Mesothelial cell of epicardium (in vitro differentiated cells): ENCODE measurements at regions not wholly inside any gene's neighbourhood (a gene's known extent, or its start where the extent isn't known, plus 50 kb on each side); places are given as distances from the start of the nearest gene placed in this dataset.

Experiments used
- DNase-seq, 2 experiments: peaks; one replicate each; pipeline ENCODE4 v3.0.0; 2021; ENCODE audit warnings: low spot score in 2 of 2; ENCODE audit not compliant: unreplicated experiment in 2 of 2
- H3K27ac Mint-ChIP-seq: 2 replicates; pipeline ENCODE4 v1.8.0; 2021; ENCODE audit warnings: mixed read lengths
- H3K27me3 Mint-ChIP-seq: 2 replicates; pipeline ENCODE4 v1.8.0; 2021; ENCODE audit warnings: low read depth, mixed read lengths
- H3K36me3 Mint-ChIP-seq: 2 replicates; pipeline ENCODE4 v1.8.0; 2021; ENCODE audit warnings: mixed read lengths
- H3K4me1 Mint-ChIP-seq: 2 replicates; pipeline ENCODE4 v1.8.0; 2021; ENCODE audit warnings: mixed read lengths
- H3K4me3 Mint-ChIP-seq: 2 replicates; pipeline ENCODE4 v1.8.0; 2021; ENCODE audit warnings: mild to moderate bottlenecking, moderate library complexity, mixed read lengths
- H3K9me3 Mint-ChIP-seq: 2 replicates; pipeline ENCODE4 v1.8.0; 2021; ENCODE audit warnings: mixed read lengths
- CTCF ChIP-seq: fragments of 200-600 bp; sonication (generic); IDR thresholded peaks from one replicate; pipeline ENCODE4 v1.5.0; 2021; ENCODE audit warnings: antibody characterized with exemption; ENCODE audit not compliant: unreplicated experiment

- H3K36me3 Mint-ChIP-seq: no peaks in the 10 kb centered on the region
- no peaks in the 10 kb centered on the region for H3K9me3 Mint-ChIP-seq
- H3K4me3 Mint-ChIP-seq: no peak overlapping the region
- no peak for TF ChIP-seq CTCF
- DNase-seq: no peak
- H3K27ac Mint-ChIP-seq: no peak overlapping the region
- no peaks in the 10 kb centered on the region for H3K4me1 Mint-ChIP-seq
- peaks cover 6% of the 10 kb centered on the region for H3K27me3 Mint-ChIP-seq
Observed at GRCh38 chr4:13059019-13059418, 425.1 kb downstream of the RAB28 start.

- Mint-ChIP-seq H3K36me3 (no peaks in the 10 kb centered on the region), H3K4me3 (no peak overlapping the region), H3K27ac (no peak overlapping the region), H3K4me1 (no peaks in the 10 kb centered on the region), H3K9me3 (no peaks in the 10 kb centered on the region), H3K27me3 (peaks cover 6% of the 10 kb centered on the region)
- no peak for TF ChIP-seq CTCF
- DNase-seq: no peak
Observed at GRCh38 chr4:13056630-13057189, 427.4 kb downstream of the RAB28 start.

- no peaks in the 10 kb centered on the region for H3K36me3 Mint-ChIP-seq
- no peaks in the 10 kb centered on the region for H3K4me1 Mint-ChIP-seq
- no peak overlapping the region for H3K27ac Mint-ChIP-seq
- no peak overlapping the region for H3K4me3 Mint-ChIP-seq
- peaks cover 2% of the 10 kb centered on the region for H3K9me3 Mint-ChIP-seq
- no peak for TF ChIP-seq CTCF
- peaks cover 3% of the 10 kb centered on the region for H3K27me3 Mint-ChIP-seq
- DNase-seq: no peak
Observed at GRCh38 chr4:13054420-13054970, 429.6 kb downstream of the RAB28 start.

GRCh38 chr4:13047591-13047990 lies 436.5 kb downstream of the RAB28 start:
- no peaks in the 10 kb centered on the region for H3K27me3 Mint-ChIP-seq
- H3K36me3 Mint-ChIP-seq: no peaks in the 10 kb centered on the region
- no peak for TF ChIP-seq CTCF
- peaks cover 15% of the 10 kb centered on the region for H3K9me3 Mint-ChIP-seq
- H3K27ac Mint-ChIP-seq: no peak overlapping the region
- H3K4me1 Mint-ChIP-seq: no peaks in the 10 kb centered on the region
- no peak overlapping the region for H3K4me3 Mint-ChIP-seq
- no peak for DNase-seq

GRCh38 chr4:13036841-13037240 lies 447.3 kb downstream of the RAB28 start:
- Mint-ChIP-seq H3K36me3 (no peaks in the 10 kb centered on the region), H3K27ac (no peak overlapping the region), H3K4me3 (no peak overlapping the region), H3K9me3 (no peaks in the 10 kb centered on the region), H3K4me1 (no peaks in the 10 kb centered on the region), H3K27me3 (no peaks in the 10 kb centered on the region)
- DNase-seq: no peak
- TF ChIP-seq CTCF: no peak

- Mint-ChIP-seq H3K27me3 (no peaks in the 10 kb centered on the region), H3K4me1 (no peaks in the 10 kb centered on the region), H3K9me3 (no peaks in the 10 kb centered on the region), H3K27ac (no peak overlapping the region), H3K36me3 (no peaks in the 10 kb centered on the region), H3K4me3 (no peak overlapping the region)
- DNase-seq: no peak
- no peak for TF ChIP-seq CTCF
Observed at GRCh38 chr4:13032936-13033335, 451.2 kb downstream of the RAB28 start.
